AG10803 (cell line): ENCODE measurements at regions not wholly inside any gene's neighbourhood (a gene's known extent, or its start where the extent isn't known, plus 50 kb on each side); places are given as distances from the start of the nearest gene placed in this dataset.
"Not testable (repeated sequence)": the region's sequence is repeated elsewhere in the genome, so short reads cannot be mapped to it uniquely, and the experiment has no call there.

ENCODE experiments used
- DNase-seq: peaks from one replicate; pipeline ENCODE4 v3.0.0; 2010; ENCODE audit warnings: low read depth
- H3K4me3 ChIP-seq: 2 replicates; pipeline ENCODE4 v1.5.1; 2011; ENCODE audit warnings: mild to moderate bottlenecking, low read length, control low read depth
- CTCF ChIP-seq: conservative IDR thresholded peaks from 2 replicates; pipeline ENCODE4 v1.5.1; 2011; ENCODE audit warnings: mild to moderate bottlenecking, low read length, control low read depth, inconsistent platforms

GRCh38 chrX:3806630-3807029, 93.2 kb upstream of the PRKX start:
- no peak for DNase-seq
- H3K4me3 ChIP-seq = no peak overlapping the region
- no peak for TF ChIP-seq CTCF

GRCh38 chrX:3803713-3804112, 90.3 kb upstream of the PRKX start:
- no peak overlapping the region for H3K4me3 ChIP-seq
- no peak for TF ChIP-seq CTCF
- no peak for DNase-seq

- no peak overlapping the region for H3K4me3 ChIP-seq
- TF ChIP-seq CTCF = no peak
- DNase-seq = no peak
Observed at GRCh38 chrX:3803305-3803704, 89.9 kb upstream of the PRKX start.

GRCh38 chrX:3795411-3795810, 82.0 kb upstream of the PRKX start:
- not testable (repeated sequence) for H3K4me3 ChIP-seq, DNase-seq

- DNase-seq = no peak
- TF ChIP-seq CTCF = no peak
- H3K4me3 ChIP-seq = no peak overlapping the region
Observed at GRCh38 chrX:3791449-3791848, 78.0 kb upstream of the PRKX start.

- H3K4me3 ChIP-seq = no peak overlapping the region
- TF ChIP-seq CTCF = no peak
- no peak for DNase-seq
Observed at GRCh38 chrX:3788494-3789233, 75.2 kb upstream of the PRKX start.

- no peak overlapping the region for H3K4me3 ChIP-seq
- no peak for TF ChIP-seq CTCF
- DNase-seq = no peak
Observed at GRCh38 chrX:3787856-3788255, 74.4 kb upstream of the PRKX start.

GRCh38 chrX:3785822-3786221, 72.4 kb upstream of the PRKX start:
- not testable (repeated sequence) for H3K4me3 ChIP-seq, DNase-seq
